Vagina (tissue), 2 donors: ENCODE measurements at regions not wholly inside any gene's neighbourhood (a gene's known extent, or its start where the extent isn't known, plus 50 kb on each side); places are given as distances from the start of the nearest gene placed in this dataset.
"Not testable (repeated sequence)": the region's sequence is repeated elsewhere in the genome, so short reads cannot be mapped to it uniquely, and the experiment has no call there.

Experiments
- DNase-seq, 2 donors: peaks; one replicate each; pipeline ENCODE4 v3.0.0-alpha.2; 2017; ENCODE audit errors: extremely low spot score in 2 of 2
- H3K27ac ChIP-seq: fragments of 200-600 bp; sonication (generic); one replicate; pipeline ENCODE4 v1.5.1; 2019
- H3K27me3 ChIP-seq: fragments of 200-600 bp; sonication (generic); one replicate; pipeline ENCODE4 v1.5.1; 2019
- H3K36me3 ChIP-seq, 2 donors: fragments of 200-600 bp; sonication (generic); one replicate each; pipeline ENCODE4 v1.5.1; 2017 to 2019
- H3K4me1 ChIP-seq: fragments of 200-600 bp; sonication (generic); one replicate; pipeline ENCODE4 v1.5.1; 2019
- H3K4me3 ChIP-seq, 2 donors: fragments of 200-600 bp; sonication (generic); 1 replicate in 1 of 2; 2 replicates in 1 of 2; pipeline ENCODE4 v1.5.1; 2016 to 2019
- H3K9me3 ChIP-seq: fragments of 200-600 bp; sonication (generic); one replicate; pipeline ENCODE4 v1.5.1; 2019
- POLR2A ChIP-seq, 2 donors: fragments of 450-650 bp; IDR thresholded peaks; one replicate each; pipeline ENCODE4 v1.6.1; 2017; ENCODE audit warnings: antibody characterized with exemption in 2 of 2, mild to moderate bottlenecking in 2 of 2, moderate library complexity in 2 of 2
- POLR2AphosphoS5 ChIP-seq, 2 donors: sonication (generic); formaldehyde crosslinking; IDR thresholded peaks; one replicate each; pipeline ENCODE4 v1.9.0; 2017; ENCODE audit warnings: antibody characterized with exemption in 2 of 2, mild to moderate bottlenecking in 2 of 2, low read depth in 1 of 2; ENCODE audit not compliant: insufficient read depth in 1 of 2
- intact Hi-C: fragments of 100-400 bp; cut with DNase I; formaldehyde crosslinking; loops from one replicate; pipeline ENCODE4 v1.15.1; 2023
- TF ChIP-seq, protein P1 (sequence below), 3 experiments: fragments of 450-650 bp in 2 of 3; fragments of 200-600 bp in 1 of 3; sonication (generic) in 1 of 3; IDR thresholded peaks; one replicate each; pipeline ENCODE4 v1.5.1; 2017 to 2019; ENCODE audit warnings: antibody characterized with exemption in 3 of 3, mild to moderate bottlenecking in 2 of 3, moderate library complexity in 2 of 3

DNA sequence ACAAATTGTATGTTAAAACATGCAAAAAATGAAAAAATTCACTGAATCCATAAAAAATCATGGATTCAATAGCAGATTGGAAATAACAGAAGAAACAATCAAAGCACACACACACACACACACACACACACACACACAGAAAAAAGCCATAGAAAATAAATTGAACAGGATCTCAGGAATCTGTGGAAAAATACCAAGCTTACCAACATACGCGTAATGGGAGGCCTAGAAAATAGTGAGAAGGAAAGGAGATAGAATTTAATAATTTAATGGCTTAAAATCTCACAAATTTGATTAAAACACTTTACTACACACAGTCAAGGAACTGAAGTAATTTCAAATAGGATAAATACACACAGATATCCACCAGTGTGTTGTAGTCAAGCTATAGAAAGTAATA is 1671.5 kb upstream of the PIK3C3 start:
- TF ChIP-seq, protein P1, sequence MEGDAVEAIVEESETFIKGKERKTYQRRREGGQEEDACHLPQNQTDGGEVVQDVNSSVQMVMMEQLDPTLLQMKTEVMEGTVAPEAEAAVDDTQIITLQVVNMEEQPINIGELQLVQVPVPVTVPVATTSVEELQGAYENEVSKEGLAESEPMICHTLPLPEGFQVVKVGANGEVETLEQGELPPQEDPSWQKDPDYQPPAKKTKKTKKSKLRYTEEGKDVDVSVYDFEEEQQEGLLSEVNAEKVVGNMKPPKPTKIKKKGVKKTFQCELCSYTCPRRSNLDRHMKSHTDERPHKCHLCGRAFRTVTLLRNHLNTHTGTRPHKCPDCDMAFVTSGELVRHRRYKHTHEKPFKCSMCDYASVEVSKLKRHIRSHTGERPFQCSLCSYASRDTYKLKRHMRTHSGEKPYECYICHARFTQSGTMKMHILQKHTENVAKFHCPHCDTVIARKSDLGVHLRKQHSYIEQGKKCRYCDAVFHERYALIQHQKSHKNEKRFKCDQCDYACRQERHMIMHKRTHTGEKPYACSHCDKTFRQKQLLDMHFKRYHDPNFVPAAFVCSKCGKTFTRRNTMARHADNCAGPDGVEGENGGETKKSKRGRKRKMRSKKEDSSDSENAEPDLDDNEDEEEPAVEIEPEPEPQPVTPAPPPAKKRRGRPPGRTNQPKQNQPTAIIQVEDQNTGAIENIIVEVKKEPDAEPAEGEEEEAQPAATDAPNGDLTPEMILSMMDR (IDR thresholded peaks at IDR 0.05): no peak
- TF ChIP-seq POLR2A (IDR thresholded peaks at IDR 0.05): no peak
- TF ChIP-seq POLR2AphosphoS5 (IDR thresholded peaks at IDR 0.05; ENCODE audit: insufficient read depth in 1 of 2, low read depth in 1 of 2): no peak
- H3K27ac ChIP-seq: no peak overlapping the region
- intact Hi-C loops: no loop called here
- no peaks in the 10 kb centered on the region for H3K9me3 ChIP-seq
- no peaks in the 10 kb centered on the region for H3K36me3 ChIP-seq
- H3K27me3 ChIP-seq: no peaks in the 10 kb centered on the region
- no peaks in the 10 kb centered on the region for H3K4me1 ChIP-seq
- H3K4me3 ChIP-seq: no peak overlapping the region
- DNase-seq: no peak

DNA sequence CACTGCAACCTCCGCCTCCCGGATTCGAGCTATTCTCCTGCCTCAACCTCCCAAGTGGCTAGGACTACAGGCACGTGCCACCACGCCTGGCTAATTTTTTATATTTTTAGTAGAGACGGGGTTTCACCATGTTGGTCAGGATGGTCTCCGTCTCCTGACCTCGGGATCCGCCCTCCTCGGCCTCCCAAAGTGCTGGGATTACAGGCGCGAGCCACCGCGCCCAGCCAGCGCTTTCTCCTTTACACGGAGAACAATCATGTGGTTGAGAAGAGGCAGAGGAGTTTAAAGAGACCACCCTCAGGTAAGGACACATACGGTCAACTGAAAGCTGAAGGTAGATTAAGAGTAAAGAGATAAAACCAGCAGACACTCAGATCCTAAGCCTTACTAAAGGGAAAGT is 1673.7 kb upstream of the PIK3C3 start:
- H3K4me3 ChIP-seq, H3K36me3 ChIP-seq, H3K27ac ChIP-seq, H3K4me1 ChIP-seq, intact Hi-C loops, DNase-seq, H3K9me3 ChIP-seq, H3K27me3 ChIP-seq: not testable (repeated sequence)

- DNase-seq: no peak
- TF ChIP-seq POLR2AphosphoS5 (IDR thresholded peaks at IDR 0.05; ENCODE audit: insufficient read depth in 1 of 2, low read depth in 1 of 2): no peak
- no peak for TF ChIP-seq POLR2A (IDR thresholded peaks at IDR 0.05)
- TF ChIP-seq, protein P1 (IDR thresholded peaks at IDR 0.05): no peak
- Histone ChIP-seq H3K27me3 (no peaks in the 10 kb centered on the region), H3K4me3 (no peak overlapping the region), H3K36me3 (no peaks in the 10 kb centered on the region), H3K9me3 (no peaks in the 10 kb centered on the region), H3K27ac (no peak overlapping the region), H3K4me1 (no peaks in the 10 kb centered on the region)
- intact Hi-C loops: no loop called here
Measured at GRCh38 chr18:40274618-40275196, 1680.3 kb upstream of the PIK3C3 start.

DNA sequence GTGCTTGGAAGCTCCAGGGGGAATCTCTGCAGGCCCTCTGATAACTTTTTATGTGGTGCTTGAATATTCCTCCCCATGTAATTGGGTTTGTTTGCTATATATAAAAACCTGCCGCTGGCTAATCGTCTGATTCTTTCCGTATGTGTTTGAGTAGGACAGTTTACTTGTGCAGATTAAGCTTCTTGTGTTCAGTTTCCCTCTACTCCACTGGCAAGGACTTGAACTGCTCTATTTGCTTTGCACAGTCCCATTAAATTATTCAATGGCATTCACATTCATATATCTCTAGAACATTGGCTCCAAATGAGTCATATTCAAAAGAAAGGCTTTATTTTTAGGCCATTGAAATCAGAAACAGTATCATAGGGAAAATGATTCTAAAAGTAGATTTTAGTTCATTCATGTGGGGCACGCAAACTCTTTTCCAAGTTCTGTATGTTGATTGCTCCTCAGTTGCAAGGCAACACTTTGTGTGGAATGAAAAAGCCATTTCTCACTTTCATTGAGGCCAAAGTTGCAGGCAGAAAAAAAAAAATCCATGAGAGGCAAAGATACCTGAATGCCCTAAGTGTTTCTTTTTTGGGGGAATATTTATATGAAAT is 1682.3 kb upstream of the PIK3C3 start:
- no peak for DNase-seq
- Histone ChIP-seq H3K4me3 (no peak overlapping the region), H3K36me3 (no peaks in the 10 kb centered on the region), H3K9me3 (no peaks in the 10 kb centered on the region), H3K27me3 (no peaks in the 10 kb centered on the region), H3K27ac (no peak overlapping the region), H3K4me1 (no peaks in the 10 kb centered on the region)
- TF ChIP-seq, protein P1 (IDR thresholded peaks at IDR 0.05): no peak
- no peak for TF ChIP-seq POLR2A (IDR thresholded peaks at IDR 0.05)
- no peak for TF ChIP-seq POLR2AphosphoS5 (IDR thresholded peaks at IDR 0.05; ENCODE audit: insufficient read depth in 1 of 2, low read depth in 1 of 2)
- intact Hi-C loops: no loop called here

GRCh38 chr18:40259115-40259835 is 1695.8 kb upstream of the PIK3C3 start:
- DNase-seq: no peak
- H3K27me3 ChIP-seq: no peaks in the 10 kb centered on the region
- H3K9me3 ChIP-seq: no peaks in the 10 kb centered on the region
- TF ChIP-seq, protein P1 (IDR thresholded peaks at IDR 0.05): no peak
- TF ChIP-seq POLR2AphosphoS5 (IDR thresholded peaks at IDR 0.05; ENCODE audit: insufficient read depth in 1 of 2, low read depth in 1 of 2) (no peak), POLR2A (IDR thresholded peaks at IDR 0.05) (no peak)
- H3K27ac ChIP-seq: no peak overlapping the region
- H3K36me3 ChIP-seq: no peaks in the 10 kb centered on the region
- no peak overlapping the region for H3K4me3 ChIP-seq
- no peaks in the 10 kb centered on the region for H3K4me1 ChIP-seq
- intact Hi-C loops: no loop called here
